Smooth muscle cell (in vitro differentiated cells): ENCODE measurements at regions not wholly inside any gene's neighbourhood (a gene's known extent, or its start where the extent isn't known, plus 50 kb on each side); places are given as distances from the start of the nearest gene placed in this dataset.

Experiments
- DNase-seq: peaks from one replicate; lab custom pipeline; 2025; ENCODE audit not compliant: unreplicated experiment; lab: John Stamatoyannopoulos, UW
- H2AFZ ChIP-seq: fragments of 200-600 bp; sonication (generic); 2 replicates; pipeline ENCODE4 v1.6.0; 2016; ENCODE audit warnings: antibody characterized with exemption, low read depth, mild to moderate bottlenecking
- H3F3A ChIP-seq: fragments of 200-600 bp; sonication (generic); 2 replicates; pipeline ENCODE4 v1.6.0; 2017; ENCODE audit warnings: antibody characterized with exemption, low read depth
- H3K27ac ChIP-seq: fragments of 200-600 bp; sonication (generic); 2 replicates; pipeline ENCODE4 v1.5.1; 2016; ENCODE audit warnings: low read depth, mild to moderate bottlenecking
- H3K27me3 ChIP-seq: fragments of 200-600 bp; sonication (generic); 2 replicates; pipeline ENCODE4 v1.6.1; 2016; ENCODE audit warnings: low read depth, mild to moderate bottlenecking
- H3K36me3 ChIP-seq: fragments of 200-600 bp; sonication (generic); 2 replicates; pipeline ENCODE4 v1.5.1; 2016; ENCODE audit warnings: low read depth
- H3K4me1 ChIP-seq: fragments of 200-600 bp; sonication (generic); 2 replicates; pipeline ENCODE4 v1.5.1; 2016; ENCODE audit warnings: low read depth
- H3K4me2 ChIP-seq: fragments of 200-600 bp; sonication (generic); 2 replicates; pipeline ENCODE4 v1.6.0; 2016; ENCODE audit warnings: mild to moderate bottlenecking
- H3K4me3 ChIP-seq: fragments of 200-600 bp; sonication (generic); 2 replicates; pipeline ENCODE4 v1.5.1; 2016; ENCODE audit warnings: mild to moderate bottlenecking
- H3K79me2 ChIP-seq: fragments of 200-600 bp; sonication (generic); 2 replicates; pipeline ENCODE4 v1.6.0; 2016; ENCODE audit warnings: low read depth, mild to moderate bottlenecking
- H3K9ac ChIP-seq: fragments of 200-600 bp; sonication (generic); 2 replicates; pipeline ENCODE4 v1.6.0; 2016; ENCODE audit warnings: low read depth
- H3K9me3 ChIP-seq: fragments of 200-600 bp; sonication (generic); replicated peaks from 2 replicates; pipeline ENCODE4 v1.5.1; 2016; ENCODE audit warnings: low read depth
- H4K20me1 ChIP-seq: fragments of 200-600 bp; sonication (generic); 2 replicates; pipeline ENCODE4 v1.6.0; 2016; ENCODE audit warnings: low read depth
- CTCF ChIP-seq: fragments of 200-600 bp; sonication (generic); IDR thresholded peaks from 2 replicates; pipeline ENCODE4 v1.5.1; 2017; ENCODE audit warnings: borderline replicate concordance, mild to moderate bottlenecking, antibody characterized with exemption; ENCODE audit not compliant: insufficient read depth, poor library complexity, severe bottlenecking
- WGBS: methylation state at CpG from one replicate; pipeline ENCODE4 v1.1.7; 2016; ENCODE audit warnings: low lambda C conversion rate; 5-methylcytosine and 5-hydroxymethylcytosine counted together

GRCh38 chr11:119845305-119845704 is 116.3 kb upstream of the NECTIN1 start:
- WGBS, result 88% methylated on average over 10 of the region's 10 CpGs
- Histone ChIP-seq H3K27ac (no peak overlapping the region), H3F3A (no peaks in the 10 kb centered on the region), H3K4me1 (peaks cover 3% of the 10 kb centered on the region), H3K79me2 (no peaks in the 10 kb centered on the region), H3K27me3 (peaks cover 5% of the 10 kb centered on the region), H3K4me2 (no peak overlapping the region), H3K36me3 (no peaks in the 10 kb centered on the region), H3K4me3 (no peak overlapping the region), H4K20me1 (no peaks in the 10 kb centered on the region), H2AFZ (no peak overlapping the region), H3K9me3 (no peaks in the 10 kb centered on the region), H3K9ac (no peak overlapping the region)
- DNase-seq, result no peak
- no peak for TF ChIP-seq CTCF

- no peak for DNase-seq
- Histone ChIP-seq H3K4me3 (no peak overlapping the region), H3K9me3 (no peaks in the 10 kb centered on the region), H3K4me1 (peaks cover 3% of the 10 kb centered on the region), H4K20me1 (no peaks in the 10 kb centered on the region), H3K9ac (no peak overlapping the region), H3K36me3 (no peaks in the 10 kb centered on the region), H3K27me3 (peaks cover under 1% of the 10 kb centered on the region), H3K27ac (no peak overlapping the region), H3K79me2 (no peaks in the 10 kb centered on the region), H2AFZ (no peak overlapping the region), H3K4me2 (no peak overlapping the region), H3F3A (no peaks in the 10 kb centered on the region)
- no peak for TF ChIP-seq CTCF
- WGBS, result 69% methylated on average over 4 of the region's 4 CpGs
Measured at GRCh38 chr11:119844808-119845207, 115.8 kb upstream of the NECTIN1 start.

GRCh38 chr11:119843877-119844276 is 114.9 kb upstream of the NECTIN1 start:
- Histone ChIP-seq H2AFZ (no peak overlapping the region), H3F3A (no peaks in the 10 kb centered on the region), H3K27me3 (peaks cover 4% of the 10 kb centered on the region), H3K9ac (no peak overlapping the region), H3K79me2 (no peaks in the 10 kb centered on the region), H3K36me3 (no peaks in the 10 kb centered on the region), H4K20me1 (no peaks in the 10 kb centered on the region), H3K4me3 (no peak overlapping the region), H3K4me2 (no peak overlapping the region), H3K9me3 (no peaks in the 10 kb centered on the region), H3K4me1 (peaks cover 3% of the 10 kb centered on the region), H3K27ac (no peak overlapping the region)
- no peak for DNase-seq
- 77% methylated on average over 6 of the region's 6 CpGs for WGBS
- TF ChIP-seq CTCF, result no peak

GRCh38 chr11:119842731-119843130 is 113.7 kb upstream of the NECTIN1 start:
- Histone ChIP-seq H3F3A (no peaks in the 10 kb centered on the region), H2AFZ (no peak overlapping the region), H3K79me2 (no peaks in the 10 kb centered on the region), H3K4me3 (no peak overlapping the region), H3K9ac (no peak overlapping the region), H3K4me1 (peaks cover 3% of the 10 kb centered on the region), H3K4me2 (no peak overlapping the region), H3K27ac (no peak overlapping the region), H3K9me3 (no peaks in the 10 kb centered on the region), H3K27me3 (peaks cover 4% of the 10 kb centered on the region), H3K36me3 (no peaks in the 10 kb centered on the region), H4K20me1 (no peaks in the 10 kb centered on the region)
- no peak for DNase-seq
- 96% methylated on average over 4 of the region's 4 CpGs for WGBS
- no peak for TF ChIP-seq CTCF
